ENCODE measurements at regions not wholly inside any gene's neighbourhood (a gene's known extent, or its start where the extent isn't known, plus 50 kb on each side); places are given as distances from the start of the nearest gene placed in this dataset.
A peak's percentile ranks its signal among the peaks of the same experiment; 100 is the strongest.

- no peak for DNase-seq
Observed at GRCh38 chr10:107631876-107632275, 467.4 kb upstream of the SORCS1 start.

GRCh38 chr10:107626862-107627261 is 462.4 kb upstream of the SORCS1 start:
- no peak for DNase-seq

DNA sequence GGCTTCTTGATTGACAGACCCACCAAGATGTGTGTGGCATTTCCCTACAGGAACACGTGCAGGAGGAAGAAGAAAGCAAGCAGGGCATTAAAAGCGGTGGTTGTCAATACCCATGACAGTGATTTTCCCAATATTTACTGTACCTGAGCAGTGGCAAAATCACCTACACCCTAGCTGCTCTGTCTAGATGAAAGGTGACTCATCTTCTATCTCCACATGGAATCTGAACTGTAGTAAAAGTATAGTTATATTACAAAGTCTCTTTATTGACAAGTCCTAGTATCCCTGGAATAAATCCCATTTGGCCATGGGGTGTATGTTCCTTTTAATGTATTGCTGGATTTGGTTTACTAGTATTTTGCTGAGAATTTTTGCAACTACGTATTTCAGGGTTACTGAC is 458.8 kb upstream of the SORCS1 start:
- no peak for DNase-seq

- no peak for DNase-seq
Observed at GRCh38 chr10:107619139-107619538, 454.6 kb upstream of the SORCS1 start.

DNA sequence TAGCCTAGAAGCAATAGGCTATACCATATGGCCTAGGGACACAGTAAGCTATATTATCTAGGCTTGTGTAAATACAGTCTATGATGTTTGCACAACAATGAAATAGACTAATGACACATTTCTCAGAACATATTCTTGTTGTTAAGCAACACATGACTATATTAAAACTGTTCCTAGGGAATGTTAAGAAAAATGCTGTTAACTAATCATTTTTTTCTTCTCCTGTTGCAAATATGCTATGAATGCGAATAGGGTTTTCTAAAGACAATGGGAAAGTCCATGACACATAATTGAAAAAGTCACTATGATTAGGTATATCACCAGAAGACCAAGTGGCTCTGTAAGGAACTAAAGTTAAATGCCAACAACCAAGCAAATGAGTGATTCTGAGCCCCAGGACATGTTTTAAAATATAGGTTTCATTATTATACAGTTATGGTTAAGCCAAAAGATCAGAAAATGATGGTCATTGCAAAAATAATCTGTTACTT is 454.0 kb upstream of the SORCS1 start:
- no peak for DNase-seq

DNA sequence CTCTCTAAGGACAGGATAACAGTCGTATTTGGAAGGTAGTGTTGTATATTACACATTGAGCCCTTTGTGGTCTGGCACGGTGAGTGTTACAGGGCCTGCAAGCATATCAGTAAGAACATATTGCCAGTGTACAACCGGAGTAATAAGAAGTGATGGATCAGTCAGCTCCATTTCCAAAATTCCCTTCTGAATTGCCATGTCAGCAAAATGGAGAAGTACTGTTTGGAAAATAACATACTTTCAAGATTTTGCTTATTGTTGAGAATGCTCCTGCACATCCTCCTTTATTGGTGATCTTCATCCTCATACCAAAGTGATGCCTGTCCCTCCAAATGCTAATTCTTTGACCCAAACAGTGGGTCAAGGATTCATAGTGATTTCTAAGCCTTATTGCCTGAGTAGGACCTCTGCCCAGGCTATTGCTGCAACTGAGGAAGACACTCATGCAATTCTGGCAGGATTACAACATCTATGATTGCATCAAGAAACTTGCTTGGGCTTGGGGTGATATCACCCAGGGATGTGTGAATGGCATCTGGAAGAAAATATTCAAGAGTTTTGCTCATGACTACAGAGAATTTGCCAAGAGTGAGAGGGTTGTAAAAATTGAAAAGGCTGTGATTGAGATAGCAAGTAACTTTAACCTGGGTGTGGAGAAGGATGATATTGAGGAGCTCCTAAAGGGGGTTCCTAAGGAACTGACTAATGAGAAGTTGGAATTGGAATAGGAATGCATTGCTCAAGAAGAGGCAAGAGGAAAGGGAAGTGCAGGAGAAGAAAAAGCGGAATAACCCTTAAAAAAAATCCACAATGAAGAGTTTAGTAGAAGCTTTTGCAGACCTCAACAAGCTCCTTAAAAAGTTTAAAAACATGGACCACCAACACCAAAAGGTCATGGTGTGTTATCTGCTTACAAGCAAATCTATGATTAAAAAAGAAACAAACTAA is 452.2 kb upstream of the SORCS1 start:
- no peak for DNase-seq

GRCh38 chr10:107616031-107616430 is 451.5 kb upstream of the SORCS1 start:
- no peak for DNase-seq

- no peak for DNase-seq
Observed at GRCh38 chr10:107614939-107615685, 450.6 kb upstream of the SORCS1 start.

DNA sequence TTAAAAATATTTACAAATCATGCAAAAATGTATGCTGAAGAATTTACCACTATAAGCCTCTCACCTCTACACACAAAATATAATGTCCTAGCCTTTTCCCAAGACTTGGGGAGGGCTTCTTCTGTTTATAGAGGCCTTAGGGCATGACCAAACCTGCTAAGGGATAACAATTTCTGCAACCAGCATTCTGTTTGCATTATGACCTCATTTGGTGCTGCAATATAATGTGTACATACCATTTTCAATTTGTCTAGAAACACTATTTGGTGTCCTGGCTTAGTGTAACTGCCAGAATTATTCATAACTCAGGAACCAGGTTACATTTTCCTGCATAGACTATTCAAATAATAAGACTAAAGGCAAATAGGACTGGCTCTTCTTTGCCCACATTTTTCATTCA is 446.6 kb upstream of the SORCS1 start:
- no peak for DNase-seq

DNA sequence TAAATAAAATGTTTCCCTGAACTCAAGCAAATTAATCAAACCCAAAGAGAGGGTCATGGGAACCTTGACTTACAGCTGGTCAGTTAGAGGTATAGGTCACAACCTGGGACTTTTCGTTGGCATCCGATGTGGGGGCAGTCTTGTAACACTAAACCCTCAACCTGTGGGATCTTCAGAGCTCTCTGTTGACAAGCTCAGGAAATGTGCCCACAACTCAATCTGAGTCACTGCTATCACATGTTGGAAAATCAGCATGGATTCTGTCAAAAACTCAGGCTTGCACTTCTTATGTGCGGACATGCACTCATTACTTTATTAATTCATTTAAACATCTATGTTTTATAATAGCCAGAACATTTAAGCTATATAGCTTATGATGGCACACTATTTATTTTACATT is 424.6 kb upstream of the SORCS1 start:
- no peak for DNase-seq

DNA sequence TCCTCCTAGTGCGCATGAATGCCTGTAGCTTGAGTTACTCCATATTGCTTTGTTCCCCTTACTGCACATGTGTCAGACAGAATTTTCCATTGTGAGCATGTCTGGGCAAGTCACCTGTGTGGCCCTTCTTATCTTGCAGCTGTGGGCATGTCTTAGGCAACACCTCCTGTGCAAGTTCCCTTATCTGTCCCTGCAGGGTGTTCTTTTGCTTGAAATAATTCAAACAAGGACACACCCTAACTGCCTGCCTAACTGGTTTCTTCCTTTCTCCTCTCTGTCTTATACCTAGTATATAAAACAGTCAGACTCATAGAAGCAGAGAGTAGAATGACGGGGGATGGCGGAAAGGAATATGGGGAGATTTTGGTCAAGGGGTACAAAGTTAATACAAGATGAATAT is 421.1 kb upstream of the SORCS1 start:
- no peak for DNase-seq

DNA sequence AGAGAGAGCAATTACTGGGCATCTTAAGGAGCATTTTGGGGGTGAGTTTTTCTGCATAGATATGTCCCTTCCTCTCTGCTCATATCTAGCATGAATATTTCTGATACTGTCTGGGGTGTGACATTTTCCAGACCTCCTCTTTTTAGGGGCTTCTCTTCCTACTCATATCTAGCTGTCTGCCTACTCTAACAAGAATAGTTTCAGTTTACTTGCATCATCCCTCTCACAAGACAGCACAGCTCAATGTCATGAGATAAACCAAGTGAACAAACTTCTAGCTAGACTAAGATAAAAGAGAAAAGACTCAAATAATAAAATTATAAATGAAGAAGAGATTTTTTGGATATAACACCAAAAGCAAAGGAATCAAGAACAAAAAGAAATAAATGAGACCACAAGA is 419.5 kb upstream of the SORCS1 start:
- no peak for DNase-seq

DNA sequence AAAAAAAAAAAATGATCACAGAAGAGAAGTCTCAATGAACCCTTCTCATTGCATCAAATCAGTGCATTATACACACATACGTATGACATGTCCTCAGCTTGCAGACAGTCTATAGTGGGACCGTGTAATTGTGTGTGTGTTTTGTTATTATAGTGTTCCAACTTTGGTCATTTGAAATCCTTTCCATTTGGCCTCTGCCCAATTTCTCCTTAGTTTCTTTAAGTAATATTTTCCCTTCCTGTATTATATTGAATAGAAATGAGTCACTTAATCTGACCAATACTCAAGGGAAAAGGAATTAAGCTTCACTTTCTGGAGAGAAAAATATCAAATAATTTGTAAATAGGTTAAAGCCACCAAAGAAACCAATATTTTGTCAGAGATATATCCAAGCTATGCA is 415.5 kb upstream of the SORCS1 start:
- no peak for DNase-seq

DNA sequence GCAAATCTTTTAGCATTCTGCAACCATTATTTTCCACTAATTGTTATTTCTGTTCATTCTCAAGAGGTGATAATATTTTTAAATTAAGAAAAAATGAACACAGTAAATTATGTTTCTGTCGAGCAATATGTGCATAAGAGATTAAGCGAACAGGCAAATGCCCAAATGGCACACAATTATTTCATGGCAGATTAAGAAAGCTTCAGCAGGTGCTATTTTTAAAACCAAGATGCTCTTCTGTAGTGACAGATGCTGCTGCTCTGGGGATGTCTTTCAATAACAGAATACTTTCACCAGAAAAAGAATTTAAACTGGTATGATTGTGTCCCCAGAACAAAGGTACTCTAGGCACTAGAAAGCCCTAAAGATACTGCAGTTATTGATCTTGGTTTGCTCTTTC is 412.7 kb upstream of the SORCS1 start:
- DNase-seq = no peak

DNA sequence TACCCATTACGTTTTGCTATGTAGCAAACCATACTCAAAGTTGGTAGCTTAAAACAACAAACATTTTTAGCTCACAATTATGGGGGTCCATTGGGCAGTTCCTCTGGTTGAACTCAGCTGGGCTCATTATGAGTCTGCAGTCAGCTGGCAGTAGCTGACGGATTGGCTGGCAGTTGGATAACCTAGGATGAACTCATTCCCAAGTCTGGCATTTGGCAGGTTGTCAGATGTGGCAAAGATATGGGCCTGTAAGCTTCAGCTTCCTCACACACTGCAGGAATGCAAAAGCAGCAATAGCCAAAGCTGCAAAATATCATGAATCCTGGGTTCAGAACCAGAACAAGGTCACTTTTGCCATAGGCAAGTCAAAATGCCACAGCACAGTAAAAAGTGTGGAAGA is 412.2 kb upstream of the SORCS1 start:
- DNase-seq = peak; percentile 50

- no peak for DNase-seq
Observed at GRCh38 chr10:107565014-107565413, 400.5 kb upstream of the SORCS1 start.

- DNase-seq = peak; percentile 70
Observed at GRCh38 chr10:107561136-107561650, 396.7 kb upstream of the SORCS1 start.

DNA sequence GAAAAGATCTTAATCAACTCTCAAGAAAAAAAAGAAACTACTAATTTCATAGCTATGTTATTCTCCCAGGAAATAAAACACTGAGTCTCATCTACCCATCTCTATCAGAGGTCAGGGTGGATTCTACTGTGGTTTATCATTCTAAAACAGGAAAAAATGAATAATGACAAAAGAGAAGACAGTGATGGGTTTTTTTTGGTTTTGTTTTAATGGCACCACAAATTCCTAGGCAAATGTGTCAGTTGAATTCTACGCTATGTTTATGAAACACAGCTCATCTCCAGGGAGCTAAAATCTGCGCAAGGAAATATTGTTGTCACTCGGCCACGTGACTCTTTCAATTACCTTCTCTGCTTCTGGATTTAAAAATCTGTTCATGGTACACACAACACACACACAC is 393.4 kb upstream of the SORCS1 start:
- DNase-seq = no peak

GRCh38 chr10:107554333-107554732 is 389.8 kb upstream of the SORCS1 start:
- no peak for DNase-seq

DNA sequence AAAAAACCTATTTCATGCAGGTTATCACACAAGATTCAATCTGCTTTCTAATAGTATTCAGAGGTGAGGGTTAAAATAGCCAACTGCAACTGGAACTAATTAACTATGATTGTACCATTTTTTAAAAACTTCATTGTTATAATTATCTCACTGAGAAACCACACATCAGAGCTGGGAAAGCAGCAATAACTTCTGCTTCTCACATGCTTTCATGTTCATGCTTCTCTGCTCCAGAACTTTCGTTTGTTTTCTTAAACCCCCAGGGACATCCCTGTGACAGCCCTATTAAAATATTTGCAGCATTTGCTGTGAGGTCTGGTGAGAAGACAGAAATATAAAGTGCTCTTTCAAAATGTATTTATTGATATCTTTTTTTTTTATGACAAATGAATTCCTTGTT is 389.0 kb upstream of the SORCS1 start:
- DNase-seq = peak; percentile 57

DNA sequence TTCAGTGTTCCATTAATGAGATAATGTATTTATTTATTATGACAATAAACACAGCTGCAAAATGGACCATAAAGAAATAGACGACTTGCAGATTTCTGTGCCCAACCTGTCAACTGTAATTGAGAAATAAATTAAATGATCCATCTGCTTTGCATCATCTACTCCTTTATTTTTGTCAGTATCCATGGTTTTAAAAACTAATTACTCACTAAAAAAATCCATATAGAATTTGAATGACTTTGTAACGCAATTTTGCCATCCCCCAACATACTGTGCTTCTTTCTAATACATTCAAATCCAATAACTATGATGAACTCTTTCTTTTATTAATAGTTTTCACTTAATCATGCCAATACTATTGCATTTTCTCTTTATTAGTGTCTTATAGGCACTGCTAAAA is 388.5 kb upstream of the SORCS1 start:
- DNase-seq = no peak

DNA sequence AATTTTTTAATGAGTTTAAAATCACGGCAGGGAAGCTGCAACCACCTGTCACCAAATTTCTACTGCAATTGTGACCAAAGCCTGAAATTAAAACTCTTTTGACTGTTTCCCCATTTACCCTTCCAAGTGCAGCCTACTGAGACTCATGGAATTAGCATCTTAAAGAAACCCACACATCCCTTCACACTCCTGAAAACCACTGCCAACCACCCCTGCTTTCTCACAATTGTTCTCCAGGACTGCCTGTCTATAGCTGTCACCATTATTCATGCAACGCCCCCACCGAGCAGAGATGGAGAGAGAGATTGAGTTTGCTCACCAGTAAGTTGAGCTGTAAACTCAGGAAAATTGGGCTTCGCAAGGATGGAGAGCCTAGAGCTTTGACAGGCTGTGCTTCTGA is 383.8 kb upstream of the SORCS1 start:
- DNase-seq = no peak

- DNase-seq = no peak
Observed at GRCh38 chr10:107546986-107547385, 382.5 kb upstream of the SORCS1 start.

GRCh38 chr10:107546284-107546683 is 381.8 kb upstream of the SORCS1 start:
- DNase-seq = peak; percentile 68
